Stimulated activated naive CD4-positive, alpha-beta T cell treated with Interleukin-2 at 50 U/mL for 16 hours (primary cell): ENCODE measurements at regions not wholly inside any gene's neighbourhood (a gene's known extent, or its start where the extent isn't known, plus 50 kb on each side); places are given as distances from the start of the nearest gene placed in this dataset.

Experiments
- DNase-seq: peaks from one replicate; lab custom pipeline; 2025; lab: John Stamatoyannopoulos, UW

DNA sequence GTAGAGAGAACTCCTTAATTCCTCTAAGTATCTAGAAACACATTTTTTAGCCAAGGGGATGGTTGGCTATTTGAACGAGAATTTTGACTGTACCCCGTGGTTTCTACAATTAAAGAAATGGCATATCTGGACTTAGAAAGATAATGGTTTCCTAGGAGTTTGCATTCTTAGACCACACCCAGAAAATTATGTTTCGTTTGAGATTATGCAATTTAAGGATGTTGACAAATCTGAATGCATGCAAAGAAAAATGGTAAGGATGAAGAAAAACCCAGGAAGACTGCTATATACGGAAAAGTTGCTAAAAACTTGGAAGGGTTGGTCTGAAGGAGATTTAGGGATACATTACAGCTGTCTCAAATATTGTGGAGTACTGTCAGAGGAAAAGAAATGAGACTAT, 538.5 kb upstream of the WWC1 start:
- DNase-seq = no peak

DNA sequence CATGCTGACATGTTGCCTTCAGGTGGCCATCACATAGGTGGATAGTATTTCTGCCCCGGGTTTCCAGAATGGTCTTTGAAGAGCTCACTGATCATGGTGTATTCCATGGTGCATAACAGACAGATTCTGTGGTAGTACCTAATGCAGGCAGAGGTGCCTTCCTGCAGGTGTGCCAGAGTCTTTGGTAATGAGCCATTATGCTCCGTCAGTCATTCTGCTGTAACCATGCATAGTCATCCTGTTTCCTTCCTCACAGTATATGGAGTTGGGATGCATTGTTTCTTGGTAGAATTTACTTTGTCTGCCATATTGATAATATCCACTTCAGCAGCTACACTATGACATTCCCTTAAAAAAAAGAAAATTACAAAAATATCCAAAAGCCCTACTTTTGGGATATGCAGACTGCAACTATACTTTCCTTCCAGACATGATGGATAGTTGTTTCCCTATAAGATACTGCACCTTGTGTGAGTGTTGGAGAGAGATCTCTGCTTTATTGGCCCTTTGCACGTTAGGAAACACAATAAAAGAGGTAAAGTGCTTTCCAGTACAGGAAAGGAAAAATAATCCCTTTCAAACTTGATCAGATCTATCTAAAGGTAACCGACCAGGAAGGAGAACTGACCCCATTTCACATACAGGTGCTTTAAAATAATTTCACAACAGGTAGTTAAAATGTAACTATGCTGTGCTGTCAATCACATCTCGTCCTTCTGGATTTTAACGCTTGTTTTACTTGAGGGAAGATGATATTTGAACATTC, 537.5 kb upstream of the WWC1 start:
- DNase-seq = no peak

DNA sequence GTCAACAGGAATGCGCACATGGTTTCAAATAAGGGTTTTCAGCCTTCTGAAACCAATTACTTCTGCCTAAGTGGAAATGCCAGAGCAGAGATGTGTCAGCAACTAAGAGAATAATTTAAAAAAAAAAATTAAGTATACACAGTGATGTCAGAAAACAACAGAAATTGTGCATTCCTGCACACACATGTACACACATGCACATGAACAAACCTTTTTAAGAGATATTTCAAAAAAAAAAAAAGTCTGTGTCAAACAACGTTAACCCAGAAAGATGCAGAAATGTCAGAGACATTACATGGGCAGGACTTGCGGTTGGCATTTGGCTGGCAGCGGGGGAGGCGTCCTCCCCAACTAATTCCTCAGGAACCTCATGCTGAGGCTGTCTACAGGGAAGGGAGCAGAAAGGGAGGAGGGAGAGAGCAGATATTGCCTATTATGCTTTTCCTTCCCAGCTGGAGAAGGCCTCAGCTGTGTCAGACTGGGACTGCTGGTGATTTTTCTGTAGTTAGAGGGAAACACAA, 536.9 kb upstream of the WWC1 start:
- DNase-seq = no peak

DNA sequence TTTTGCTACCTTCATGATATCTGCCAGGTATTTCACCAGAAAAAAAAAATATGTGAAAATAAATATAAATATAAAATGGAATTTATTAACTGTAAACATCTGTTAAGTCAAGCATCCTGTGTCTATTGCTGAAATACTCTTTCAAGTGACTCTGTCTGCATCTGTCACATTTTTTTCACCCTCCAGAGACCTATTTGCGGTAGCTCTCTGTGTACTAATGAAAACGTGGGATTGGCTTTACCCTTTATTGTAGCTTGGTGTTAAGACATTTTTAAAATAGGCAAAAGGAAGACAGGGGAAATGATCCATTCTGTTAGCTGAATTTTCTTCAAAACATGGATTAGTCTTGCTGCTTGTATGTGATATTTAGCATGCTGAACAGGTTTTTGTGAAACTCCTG, 536.0 kb upstream of the WWC1 start:
- no peak for DNase-seq

DNA sequence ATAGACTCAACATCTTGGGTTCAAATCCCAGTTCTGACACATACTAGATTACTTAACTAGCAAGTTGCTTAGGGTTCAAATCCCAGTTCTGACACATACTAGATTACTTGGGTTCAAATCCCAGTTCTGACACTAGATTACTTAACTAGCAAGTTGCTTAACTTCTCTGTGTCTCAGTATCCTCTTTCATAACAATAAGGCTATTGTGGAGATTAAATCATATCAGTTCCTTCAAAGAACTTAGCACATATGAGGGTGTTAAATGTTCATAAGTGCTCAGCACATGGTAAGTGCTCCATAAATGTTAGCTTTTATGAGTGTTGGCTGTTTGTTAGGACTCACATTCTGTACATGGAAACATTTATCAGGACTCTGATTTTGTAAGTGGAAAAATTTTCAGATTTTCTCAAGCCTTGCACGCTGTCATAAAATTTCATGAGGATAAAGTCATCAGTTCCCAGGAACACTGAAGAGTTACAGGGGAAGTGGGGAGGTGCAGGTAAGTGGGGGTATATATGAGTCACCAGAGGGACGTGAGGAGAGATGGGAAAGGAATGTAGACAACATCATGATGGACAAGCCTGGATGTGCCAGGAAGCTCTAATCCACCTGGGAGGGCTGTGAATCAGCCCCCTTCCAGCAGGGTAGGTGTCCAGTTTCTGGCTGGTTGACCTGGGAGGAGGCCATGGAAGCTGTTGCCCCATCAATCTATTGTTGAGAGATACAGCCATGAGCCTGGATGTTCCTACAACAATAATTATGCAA, 532.2 kb upstream of the WWC1 start:
- no peak for DNase-seq

DNA sequence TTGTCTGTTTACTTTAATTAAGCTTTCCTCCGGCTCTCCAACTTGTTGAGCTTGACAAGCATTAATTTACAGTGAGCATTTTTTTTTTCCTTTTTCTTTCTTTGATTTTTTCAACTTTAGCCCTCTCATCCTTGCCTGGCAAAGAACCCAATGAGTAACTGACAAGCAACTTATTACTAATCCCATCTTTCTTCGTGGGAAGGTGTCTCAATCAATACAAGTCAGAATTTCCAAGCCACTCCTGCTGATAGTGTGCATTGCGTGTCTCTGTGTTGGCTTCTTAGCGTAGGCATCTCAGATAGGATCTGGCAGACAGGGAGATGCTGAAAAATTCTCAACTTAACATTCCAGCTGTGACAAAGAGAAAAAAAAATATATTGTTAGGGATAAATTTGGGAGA, 527.7 kb upstream of the WWC1 start:
- DNase-seq = no peak

DNA sequence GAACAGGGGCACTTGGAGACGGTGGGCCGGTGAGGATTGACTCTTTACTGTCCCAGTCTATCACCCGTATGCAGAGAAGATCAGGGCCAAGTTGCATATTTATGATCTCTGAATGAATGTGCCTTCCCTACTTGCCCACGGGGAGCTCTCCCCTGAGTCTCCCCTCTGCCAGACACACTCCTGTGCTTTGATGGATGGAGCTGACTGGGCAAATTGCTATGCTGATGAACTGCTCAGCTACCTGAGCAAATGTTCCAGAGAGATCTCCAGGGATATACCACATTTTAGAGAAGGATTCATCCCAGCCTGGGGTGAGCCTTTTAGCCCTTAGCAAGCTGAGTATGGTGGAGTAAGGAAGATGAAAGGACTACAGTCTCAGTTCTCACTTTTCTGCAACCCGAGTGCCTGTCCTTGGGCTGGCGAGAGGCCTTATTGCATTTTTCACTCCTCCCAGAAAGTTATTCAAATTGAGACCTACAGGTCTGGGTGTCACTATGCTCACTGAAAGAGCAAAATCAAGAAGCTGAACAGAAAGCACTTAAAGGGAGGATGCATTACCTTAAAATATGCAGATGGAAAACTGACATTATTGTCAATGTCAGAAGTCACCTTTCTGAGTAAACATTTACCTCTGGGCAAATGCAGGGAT, 526.7 kb upstream of the WWC1 start:
- DNase-seq = no peak

DNA sequence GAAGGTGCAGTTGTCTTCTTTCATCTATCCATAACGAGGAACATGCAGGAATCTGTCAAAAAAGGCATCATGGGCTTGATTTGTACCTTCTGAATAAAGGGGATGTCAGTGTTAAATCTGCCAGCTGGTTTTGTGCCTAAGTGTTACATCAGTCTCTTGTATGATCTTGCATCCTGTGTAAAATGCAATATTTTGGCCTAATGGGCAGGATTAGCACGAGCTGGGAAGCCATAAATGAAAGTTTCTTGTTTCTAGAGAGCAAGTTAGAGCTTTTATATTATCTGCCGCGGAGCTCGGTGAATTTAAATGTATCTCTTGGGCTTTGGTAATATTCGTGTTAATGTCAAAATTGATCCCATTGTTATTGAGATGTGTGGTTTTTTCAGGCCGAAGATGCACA, 526.1 kb upstream of the WWC1 start:
- DNase-seq = no peak

DNA sequence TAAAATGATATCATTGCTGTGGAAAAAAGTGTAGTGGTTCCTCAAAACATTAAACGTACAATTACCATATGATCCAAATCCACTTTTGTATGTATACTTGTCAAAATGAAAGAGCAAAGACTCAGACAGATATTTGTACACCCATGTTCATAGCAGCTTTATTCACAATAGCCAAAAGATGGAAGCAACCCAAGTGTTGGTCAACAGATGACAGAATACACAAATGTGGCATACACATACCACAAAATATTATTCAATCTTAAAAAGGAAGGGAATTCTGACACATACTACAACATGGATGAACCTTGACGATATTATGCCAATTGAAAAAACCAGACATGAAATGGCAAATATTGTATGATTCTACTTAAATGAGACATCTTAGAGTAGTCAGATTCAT, 524.5 kb upstream of the WWC1 start:
- no peak for DNase-seq

DNA sequence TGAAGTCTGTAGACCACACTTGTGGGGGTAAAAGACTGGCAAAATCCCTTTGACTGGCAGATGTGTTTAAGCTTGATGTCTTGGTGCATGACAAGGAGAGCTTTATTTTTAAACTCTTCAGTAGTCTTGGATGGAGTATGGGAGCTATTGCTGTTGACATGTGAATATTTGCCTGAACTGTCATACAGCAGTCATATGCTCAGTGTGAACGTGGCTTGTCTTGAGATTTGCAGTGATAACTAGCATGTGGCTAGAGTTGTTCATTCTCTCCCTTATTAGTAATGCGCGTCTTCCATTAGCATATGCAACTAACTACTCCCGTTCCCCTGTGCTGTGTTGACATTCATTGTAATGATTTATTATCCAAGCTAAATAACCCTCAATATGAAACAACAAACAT, 523.6 kb upstream of the WWC1 start:
- no peak for DNase-seq

DNA sequence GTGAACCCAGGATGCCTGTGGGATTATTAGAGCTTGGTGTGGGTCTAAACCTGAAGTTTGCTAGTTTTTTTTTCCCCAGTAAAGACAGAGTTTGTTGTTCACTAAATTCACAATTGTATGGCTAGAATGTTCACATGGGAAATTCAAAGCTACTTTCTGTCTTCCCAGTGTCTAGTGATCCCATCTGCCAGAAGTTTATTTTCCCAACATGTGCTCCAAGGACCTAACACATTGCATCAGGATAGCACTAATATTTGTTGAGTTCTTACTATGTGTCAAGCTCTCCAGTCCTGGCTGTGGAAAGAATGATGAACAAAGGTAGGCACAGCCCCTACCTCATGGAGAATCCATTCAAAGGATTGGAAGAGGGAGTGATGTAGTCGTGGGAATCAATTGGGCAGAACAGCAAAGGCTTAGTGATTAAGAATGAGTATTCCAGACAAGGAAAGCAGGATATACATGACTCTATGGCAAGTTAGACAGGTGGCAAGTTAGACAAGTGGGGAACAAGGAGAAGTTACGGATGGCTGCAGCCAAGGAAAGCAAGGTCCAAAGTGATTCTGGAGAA, 521.5 kb upstream of the WWC1 start:
- DNase-seq = no peak

DNA sequence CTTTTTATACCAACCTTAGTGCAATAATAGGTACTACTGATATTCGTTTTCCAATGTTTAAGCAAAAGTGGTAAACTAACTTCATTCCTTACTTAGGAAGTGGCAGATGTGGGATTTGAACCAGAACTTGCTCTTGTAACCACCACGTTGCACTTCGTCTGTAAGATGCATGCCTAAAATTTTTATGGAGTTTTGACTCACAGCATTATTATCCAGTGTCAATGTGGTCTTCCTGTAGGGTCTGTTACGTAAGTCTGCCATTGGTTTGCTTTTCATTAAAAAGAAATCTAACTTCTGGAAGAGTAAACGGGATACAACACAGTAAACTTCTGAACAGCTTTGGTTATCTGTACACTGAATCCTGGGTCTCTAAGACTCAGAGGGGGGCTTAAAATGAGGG, 521.0 kb upstream of the WWC1 start:
- DNase-seq = no peak

DNA sequence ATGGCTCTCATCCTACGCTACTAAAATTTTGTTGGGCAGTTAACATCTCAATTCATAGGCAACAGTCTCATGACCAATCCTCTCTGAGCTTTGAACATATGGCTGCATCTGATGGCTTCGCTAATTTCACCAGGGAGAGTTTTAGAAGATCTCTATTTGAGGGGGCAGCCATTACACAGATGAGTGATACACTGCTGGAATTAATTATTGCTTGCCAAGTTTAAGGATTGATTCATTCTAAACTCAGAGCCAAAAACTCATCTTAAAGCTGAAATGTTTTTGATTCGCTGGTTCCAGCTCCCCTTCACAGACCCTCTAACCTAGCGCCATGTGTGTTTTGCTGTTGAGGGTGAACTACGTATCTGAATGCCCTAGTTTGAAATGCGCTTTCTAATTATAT, 519.9 kb upstream of the WWC1 start:
- DNase-seq = no peak

DNA sequence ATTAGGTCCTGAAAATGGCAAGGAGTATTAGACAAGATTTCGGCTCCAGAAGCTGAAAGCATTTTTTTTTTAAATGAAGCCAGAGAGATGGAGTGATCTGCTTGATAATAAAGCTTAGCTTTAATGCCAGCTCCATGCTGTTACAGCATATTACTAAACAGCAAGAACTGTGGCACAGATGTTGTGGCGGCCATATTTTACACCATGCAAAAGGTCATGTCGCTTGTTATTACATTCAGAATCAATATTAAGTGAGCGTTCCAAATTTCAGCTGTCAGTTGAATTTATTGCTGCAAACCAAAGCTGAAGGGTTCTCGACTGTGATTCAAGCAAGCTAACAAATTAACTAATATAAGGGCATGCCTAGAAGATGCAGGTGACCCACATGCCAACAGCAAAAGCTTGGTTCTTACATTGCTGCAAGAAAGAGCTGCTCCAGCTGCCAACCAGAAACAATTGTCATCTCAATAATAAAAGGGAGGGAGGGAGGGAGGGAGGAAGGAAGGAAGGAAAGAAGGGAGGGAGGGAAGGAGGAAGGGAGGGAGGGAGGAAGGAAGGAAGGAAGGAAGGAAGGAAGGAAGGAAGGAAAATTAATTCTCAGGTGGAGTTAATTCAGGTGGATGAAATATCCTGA, 517.7 kb upstream of the WWC1 start:
- no peak for DNase-seq

DNA sequence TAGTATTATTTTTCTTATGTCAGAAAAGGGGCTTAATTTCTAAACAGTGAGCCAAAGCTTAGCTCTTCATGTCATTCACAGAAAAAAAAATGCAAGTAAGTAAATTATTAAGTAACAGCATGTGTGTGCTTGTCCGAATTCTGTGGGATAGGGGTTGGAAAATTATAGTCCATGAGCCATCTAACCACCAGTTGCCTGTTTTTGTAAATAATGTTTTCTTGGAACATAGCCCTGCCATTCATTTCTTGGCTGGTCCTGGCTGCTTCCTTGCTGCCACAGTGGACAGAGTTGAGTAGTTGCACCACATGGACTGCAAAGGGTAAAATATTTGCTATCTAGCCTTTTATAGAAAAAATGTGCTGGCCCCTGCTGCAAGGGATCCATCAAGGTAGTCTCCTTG, 513.7 kb upstream of the WWC1 start:
- no peak for DNase-seq

DNA sequence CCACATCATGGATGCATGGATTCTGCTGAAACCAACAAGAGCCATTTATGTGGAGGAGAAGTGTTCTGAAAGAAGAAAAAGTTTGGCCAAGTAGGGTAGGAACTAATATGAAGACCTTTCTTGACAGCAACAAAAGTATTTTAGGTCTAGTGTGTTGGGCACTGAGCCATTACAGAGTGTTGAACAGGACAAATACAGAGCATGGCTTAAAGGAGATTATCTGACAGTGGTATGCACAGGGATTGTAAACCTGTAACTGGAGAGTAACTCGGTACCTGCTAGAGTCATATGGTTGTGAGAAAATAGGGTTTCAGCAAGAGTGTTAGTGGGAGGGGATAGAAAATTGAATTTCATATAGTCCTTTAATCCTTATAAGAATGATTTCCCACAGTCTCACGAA, 513.2 kb upstream of the WWC1 start:
- no peak for DNase-seq

DNA sequence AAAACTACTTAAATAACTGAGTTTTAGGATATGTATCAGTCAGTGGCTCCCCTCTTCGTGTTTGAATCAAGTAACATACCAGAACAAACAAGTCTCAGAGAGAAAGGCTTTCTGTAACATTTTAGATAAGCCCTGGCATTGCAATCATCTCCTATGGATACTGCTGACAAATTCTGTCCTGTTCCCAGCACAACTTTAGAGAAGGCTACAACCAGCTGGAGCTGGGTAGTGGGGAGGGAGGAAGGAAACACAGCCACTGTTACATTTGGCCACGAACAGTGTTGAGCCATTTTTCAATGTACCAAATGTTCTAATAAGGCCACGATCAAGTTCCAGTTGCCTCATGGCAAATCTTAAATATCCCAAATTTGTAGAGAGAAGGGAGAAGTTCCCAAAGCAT, 511.8 kb upstream of the WWC1 start:
- DNase-seq = no peak

DNA sequence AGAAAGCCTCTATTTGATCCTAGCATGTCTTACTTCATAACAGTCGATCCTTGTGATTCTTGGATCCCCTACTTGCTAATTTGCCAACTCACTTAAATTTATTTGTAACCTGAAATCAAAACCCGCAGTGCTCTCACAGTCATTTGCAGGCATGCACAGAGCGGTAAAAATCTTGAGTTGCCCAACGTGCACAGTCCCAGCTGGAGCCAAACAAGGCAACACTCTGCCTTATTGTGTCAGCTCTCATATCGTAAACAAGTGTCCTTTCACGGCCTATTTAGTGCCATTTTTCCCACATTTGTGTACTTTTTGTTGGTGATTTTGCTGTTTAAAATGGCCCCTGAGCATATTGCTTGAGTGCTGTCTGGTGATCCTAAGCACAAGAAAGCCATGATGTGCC, 511.3 kb upstream of the WWC1 start:
- no peak for DNase-seq

DNA sequence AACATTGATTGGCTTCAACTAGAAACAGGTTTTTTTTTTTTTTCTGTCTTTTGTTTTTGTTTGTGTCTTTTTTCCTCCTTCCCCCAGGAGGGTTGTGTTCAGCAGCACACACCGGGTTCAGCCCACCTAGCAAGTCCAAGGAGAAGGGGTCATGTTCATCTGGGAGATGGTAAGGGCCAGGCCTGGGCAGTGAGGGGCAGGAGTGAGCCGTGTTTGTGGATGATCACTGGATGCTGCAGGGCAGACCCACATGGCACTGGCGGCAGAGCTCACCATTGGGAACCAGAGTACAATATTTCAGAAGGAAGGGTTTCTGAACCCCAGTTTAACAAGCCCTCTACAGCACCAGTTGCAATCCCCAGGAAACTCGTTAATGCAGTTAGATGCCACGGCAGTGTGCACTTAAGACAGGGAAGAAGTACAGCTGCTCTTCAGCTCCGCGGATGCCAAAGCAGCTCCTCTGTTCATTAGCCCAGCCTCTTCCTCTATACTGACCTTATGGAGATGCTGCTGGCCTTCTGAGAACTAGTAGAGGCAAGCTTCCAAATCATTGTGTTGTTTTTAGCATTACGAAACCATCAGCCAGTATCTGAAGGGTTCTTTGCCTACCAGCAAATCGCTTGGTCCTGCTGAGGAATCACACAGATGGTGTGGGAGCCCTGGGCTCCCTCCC, 508.2 kb upstream of the WWC1 start:
- DNase-seq = no peak

DNA sequence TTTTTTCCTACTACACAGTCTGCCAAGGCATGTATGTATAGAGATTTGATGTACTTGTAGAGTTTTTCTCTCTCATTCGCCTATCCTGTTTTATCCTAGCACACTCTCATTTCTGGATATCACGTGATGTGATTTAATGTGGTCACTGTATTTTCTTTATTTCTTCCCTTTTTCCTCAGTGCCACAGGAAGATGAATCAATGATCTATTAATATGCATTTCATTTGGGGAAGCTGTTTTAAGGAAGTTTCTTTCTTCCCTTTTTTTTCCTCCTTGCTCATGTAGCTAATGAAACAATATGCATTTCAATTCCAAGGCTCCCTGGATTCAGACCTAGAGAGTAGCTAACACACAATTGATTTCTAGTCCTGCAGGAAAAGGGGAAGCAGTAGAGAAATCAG, 506.3 kb upstream of the WWC1 start:
- no peak for DNase-seq

DNA sequence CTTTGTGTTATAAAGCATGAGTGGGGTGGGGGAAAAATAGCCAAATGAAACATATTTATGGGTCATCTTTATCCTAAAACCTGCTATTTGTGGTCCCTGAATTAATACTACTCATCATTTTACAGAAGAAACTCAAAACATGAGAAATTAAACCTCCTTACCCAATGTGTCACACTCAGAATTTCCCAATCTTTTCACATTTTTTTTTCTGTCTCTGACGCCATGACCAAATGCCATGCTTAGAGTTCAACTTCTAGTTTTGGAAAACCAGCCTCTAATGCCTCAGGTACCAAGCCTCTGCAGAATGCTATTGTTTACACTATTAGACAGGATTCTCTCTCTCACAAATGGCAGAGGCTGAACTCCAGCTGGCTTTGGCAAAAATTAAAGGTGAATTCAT, 505.5 kb upstream of the WWC1 start:
- DNase-seq = no peak
